ENCODE measurements at regions not wholly inside any gene's neighbourhood (a gene's known extent, or its start where the extent isn't known, plus 50 kb on each side); places are given as distances from the start of the nearest gene placed in this dataset.
"Not testable (repeated sequence)": the region's sequence is repeated elsewhere in the genome, so short reads cannot be mapped to it uniquely, and the experiment has no call there.

DNA sequence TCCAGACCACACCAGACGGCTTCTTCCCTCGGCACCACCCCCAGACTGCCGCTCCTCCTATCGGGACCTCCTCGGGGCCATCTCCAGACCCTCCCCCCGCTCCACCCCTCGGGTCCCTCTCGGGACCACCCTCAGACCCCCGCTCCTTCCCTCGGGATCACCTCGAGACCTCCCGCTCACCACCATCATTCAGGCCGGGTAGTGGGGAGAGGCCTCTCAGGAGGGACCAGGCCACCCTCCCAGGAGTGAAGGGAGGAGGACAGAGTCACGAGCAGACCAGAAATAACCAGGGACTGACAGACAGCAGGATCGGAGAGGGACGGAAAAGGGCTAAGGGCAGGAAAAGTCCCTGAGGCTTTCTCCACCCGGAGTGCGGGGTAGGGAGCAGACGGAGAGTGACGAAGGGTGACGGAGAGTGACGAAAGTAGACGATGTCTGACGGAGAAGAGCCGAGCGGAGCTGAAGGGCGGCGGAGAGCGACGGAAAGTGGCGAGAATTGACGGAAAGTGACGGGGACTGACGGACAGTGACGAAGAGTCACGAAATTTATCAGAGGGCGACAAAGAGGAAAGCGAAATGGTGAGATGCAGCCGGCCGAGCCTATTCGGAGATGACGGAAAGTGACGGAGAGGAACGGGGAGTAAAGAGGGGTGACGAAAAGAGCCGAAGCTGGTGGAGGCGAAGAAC is 262.3 kb upstream of the PLCXD1 start:
- TF ChIP-seq, protein P1, sequence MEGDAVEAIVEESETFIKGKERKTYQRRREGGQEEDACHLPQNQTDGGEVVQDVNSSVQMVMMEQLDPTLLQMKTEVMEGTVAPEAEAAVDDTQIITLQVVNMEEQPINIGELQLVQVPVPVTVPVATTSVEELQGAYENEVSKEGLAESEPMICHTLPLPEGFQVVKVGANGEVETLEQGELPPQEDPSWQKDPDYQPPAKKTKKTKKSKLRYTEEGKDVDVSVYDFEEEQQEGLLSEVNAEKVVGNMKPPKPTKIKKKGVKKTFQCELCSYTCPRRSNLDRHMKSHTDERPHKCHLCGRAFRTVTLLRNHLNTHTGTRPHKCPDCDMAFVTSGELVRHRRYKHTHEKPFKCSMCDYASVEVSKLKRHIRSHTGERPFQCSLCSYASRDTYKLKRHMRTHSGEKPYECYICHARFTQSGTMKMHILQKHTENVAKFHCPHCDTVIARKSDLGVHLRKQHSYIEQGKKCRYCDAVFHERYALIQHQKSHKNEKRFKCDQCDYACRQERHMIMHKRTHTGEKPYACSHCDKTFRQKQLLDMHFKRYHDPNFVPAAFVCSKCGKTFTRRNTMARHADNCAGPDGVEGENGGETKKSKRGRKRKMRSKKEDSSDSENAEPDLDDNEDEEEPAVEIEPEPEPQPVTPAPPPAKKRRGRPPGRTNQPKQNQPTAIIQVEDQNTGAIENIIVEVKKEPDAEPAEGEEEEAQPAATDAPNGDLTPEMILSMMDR (IDR thresholded peaks at IDR 0.05; ENCODE audit: low read depth, low read length, poor library complexity, severe bottlenecking), result not testable (repeated sequence)
- not testable (repeated sequence) for TF ChIP-seq EZH2phosphoT487 (IDR thresholded peaks at IDR 0.05; ENCODE audit: borderline replicate concordance, low read length)
